GM21390 (cell line): ENCODE measurements at regions not wholly inside any gene's neighbourhood (a gene's known extent, or its start where the extent isn't known, plus 50 kb on each side); places are given as distances from the start of the nearest gene placed in this dataset.
"Not testable (repeated sequence)": the region's sequence is repeated elsewhere in the genome, so short reads cannot be mapped to it uniquely, and the experiment has no call there.

ENCODE experiments used
- ATAC-seq: cut with Tn5 transposase; IDR thresholded peaks from one replicate; pipeline ENCODE4 v1.9.1; 2021; ENCODE audit not compliant: unreplicated experiment

DNA sequence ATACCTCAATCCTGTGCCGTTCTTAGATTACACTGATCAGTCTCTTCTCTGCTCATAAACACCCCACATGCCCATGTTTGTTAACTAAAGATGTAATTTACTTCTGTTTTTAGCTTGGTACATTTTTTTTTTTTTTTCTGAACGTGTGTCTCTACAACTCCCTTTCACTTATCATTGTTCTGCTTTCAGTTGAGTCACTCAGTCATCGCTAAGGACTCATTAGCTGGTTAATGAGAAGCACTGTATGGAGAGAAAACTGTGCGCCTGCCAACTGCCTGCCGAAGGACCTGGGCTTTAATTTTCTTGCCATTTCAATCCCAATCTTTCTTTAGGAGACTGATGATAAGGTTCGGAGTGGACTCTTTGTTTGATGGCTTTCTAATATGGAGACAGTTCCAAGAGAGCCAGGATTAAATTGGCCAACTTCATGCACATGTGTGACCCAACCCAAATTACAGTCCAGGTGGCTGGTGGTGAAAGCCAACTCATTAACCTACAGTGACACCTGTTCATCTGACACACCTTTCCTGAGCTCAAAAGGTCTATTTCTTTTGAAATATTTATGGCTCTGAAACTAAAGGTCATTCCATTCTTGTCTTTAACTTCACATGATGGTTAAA is 334.1 kb downstream of the BCKDHB start:
- no peak for ATAC-seq

- no peak for ATAC-seq
These were observed 333.4 kb downstream of the BCKDHB start for GRCh38 chr6:80439721-80440470.

DNA sequence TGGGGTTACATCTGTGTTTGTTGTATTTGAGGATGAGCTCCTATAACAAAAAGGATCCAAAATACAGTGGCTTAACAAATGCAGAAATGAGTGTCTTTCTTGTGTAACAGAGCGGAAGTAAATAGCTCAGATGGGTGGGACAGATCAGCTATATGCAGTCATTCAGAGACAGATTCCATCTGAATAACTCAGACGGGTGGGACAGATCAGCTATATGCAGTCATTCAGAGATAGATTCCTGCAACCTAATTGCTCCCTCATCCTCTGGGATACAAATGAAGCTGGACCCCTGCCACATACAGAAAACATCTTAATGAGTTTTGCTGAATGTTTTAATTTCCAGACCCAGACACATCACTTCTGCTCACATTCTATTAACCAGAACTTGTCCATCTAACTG is 332.3 kb downstream of the BCKDHB start:
- no peak for ATAC-seq

- no peak for ATAC-seq
These were observed 331.3 kb downstream of the BCKDHB start for GRCh38 chr6:80437801-80438200.

GRCh38 chr6:80437221-80437620 is 330.8 kb downstream of the BCKDHB start:
- ATAC-seq = no peak

GRCh38 chr6:80436663-80437062 is 330.2 kb downstream of the BCKDHB start:
- ATAC-seq = no peak

DNA sequence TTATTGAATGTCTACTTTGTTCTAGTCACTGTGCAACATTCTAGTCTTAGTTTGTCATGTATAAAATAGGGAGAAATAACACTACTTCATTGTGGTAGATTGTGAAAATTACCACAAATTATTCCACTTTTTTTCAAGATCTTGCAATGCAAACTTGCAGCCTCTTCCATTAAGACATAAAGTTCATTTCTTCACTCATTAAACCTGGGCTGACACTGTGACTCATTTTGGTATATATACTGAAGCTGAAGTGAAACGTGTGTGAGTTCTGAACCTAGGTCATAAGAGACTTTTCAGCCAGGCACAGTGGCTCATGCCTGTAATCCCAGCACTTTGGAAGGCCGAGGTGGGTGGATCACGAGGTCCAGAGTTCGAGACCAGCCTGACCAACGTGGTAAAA is 329.0 kb downstream of the BCKDHB start:
- ATAC-seq = no peak

DNA sequence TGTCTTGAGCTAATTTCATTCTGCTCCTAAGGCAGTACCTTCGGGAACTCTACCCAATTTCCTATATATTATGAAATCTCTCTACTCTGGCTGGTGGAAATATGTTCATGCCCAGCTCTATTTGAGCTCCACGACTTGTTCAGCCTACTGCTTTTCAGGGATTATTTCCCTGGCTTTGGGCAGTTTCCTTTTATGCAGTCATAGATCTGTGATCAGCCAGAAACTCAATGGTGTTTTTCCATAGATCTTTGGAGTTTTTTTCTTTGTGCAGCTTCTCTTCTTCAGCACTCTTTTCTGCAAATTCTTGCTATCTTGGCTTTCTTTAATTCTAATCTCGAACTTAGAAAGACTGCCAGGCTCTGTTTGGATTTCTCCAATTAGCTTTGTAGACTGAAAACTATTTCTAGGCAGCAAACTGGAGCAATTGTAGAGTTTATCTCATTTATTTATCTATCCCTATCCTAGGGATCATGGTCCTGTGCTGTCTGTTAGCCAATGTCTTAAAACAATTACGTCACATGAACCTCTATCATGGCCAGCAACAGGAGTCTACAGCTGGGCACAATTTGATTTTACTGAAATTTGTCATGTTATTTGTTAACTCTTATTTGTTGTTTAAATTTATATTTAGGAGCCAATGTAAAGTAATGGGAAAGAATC is 328.4 kb downstream of the BCKDHB start:
- no peak for ATAC-seq

GRCh38 chr6:80433673-80434025 is 327.2 kb downstream of the BCKDHB start:
- ATAC-seq = no peak

DNA sequence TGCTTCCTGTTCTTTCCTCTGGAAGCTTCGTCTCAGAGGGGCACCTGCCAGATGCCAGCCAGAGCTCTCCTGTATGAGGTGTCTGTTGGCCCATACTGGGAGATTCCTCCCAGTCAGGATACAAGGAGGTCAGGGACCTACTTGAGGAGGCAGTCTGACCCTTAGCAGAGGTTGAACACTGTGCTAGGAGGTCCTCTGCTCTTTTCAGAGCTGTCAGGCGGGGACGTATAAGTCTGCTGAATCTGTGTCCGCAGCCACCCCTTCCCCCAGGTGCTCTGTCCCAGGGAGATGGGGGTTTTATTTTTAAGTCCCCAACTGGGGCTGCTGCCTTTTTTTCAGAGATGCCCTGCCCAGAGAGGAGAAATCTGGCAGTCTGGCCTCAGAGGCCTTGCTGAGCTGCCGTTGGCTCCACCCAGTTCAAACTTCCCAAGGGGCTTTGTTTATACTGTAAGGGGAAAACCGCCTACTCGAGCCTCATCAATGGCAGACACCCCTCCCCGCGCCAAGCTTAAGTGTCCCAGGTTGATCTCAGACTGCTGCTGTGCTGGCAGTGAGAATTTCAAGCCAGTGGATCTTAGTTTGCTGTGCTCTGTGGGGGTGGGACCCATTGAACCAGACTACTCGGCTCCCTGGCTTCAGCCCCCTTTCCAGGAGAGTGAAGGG is 326.7 kb downstream of the BCKDHB start:
- ATAC-seq = no peak

GRCh38 chr6:80425089-80425823 is 318.8 kb downstream of the BCKDHB start:
- ATAC-seq = no peak

- ATAC-seq = no peak
These were observed 305.0 kb downstream of the BCKDHB start for GRCh38 chr6:80411486-80411885.

DNA sequence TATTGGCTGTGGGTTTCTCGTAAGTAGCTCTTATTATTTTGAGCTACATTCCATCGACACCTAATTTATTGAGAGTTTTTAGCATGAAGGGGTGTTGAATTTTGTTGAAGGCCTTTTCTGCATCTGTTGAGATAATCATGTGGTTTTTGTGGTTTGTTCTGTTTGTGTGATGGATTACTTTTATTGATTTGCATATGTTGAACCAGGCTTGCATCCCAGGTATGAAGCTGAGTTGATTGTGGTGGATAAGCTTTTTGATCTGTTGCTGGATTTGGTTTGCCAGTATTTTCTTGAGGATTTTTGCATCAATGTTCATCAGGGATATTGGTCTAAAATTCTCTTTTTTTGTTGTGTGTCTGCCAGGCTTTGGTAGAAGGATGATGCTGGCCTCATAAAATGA is 301.5 kb downstream of the BCKDHB start:
- ATAC-seq = not testable (repeated sequence)

DNA sequence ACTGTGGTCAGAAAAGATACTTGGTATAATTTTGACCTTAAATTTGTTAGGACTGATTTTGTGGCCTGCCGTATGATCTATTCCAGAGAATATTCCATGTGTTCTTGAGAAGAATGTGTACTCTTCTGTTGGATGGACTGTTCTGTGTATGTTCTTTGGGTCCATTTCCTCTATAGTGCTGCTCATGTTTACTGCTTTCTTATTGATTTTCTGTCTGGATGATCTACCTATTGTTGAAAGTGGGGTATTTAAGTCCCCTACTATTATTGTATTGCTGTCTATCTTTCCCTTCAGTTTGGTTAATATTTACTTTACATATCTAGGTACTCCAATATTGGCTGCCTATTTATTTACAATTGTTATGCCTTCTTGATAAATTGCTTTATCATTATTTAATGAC is 298.4 kb downstream of the BCKDHB start:
- no peak for ATAC-seq

GRCh38 chr6:80403365-80403764 is 296.9 kb downstream of the BCKDHB start:
- ATAC-seq = no peak

- no peak for ATAC-seq
These were observed 295.8 kb downstream of the BCKDHB start for GRCh38 chr6:80402266-80402665.
